Heart left ventricle (tissue), 13 donors: ENCODE measurements at regions not wholly inside any gene's neighbourhood (a gene's known extent, or its start where the extent isn't known, plus 50 kb on each side); places are given as distances from the start of the nearest gene placed in this dataset.

Experiments used
- CTCF ChIP-seq, 12 donors: fragments of 200-600 bp; sonication (generic) in 4 of 12; IDR thresholded peaks; one replicate each; pipeline versions ENCODE4 v1.5.0 to v1.8.0; 2018 to 2022; ENCODE audit warnings: antibody characterized with exemption in 12 of 12, mild to moderate bottlenecking in 5 of 12
- POLR2A ChIP-seq, 2 donors: fragments of 450-650 bp; IDR thresholded peaks; one replicate each; pipeline ENCODE4 v1.6.1; 2017; ENCODE audit warnings: antibody characterized with exemption in 2 of 2, mild to moderate bottlenecking in 2 of 2, moderate library complexity in 2 of 2
- donor health status: ischemic (EF 13 %, LVEDD 7.1; RV severe dilation, severe dysfunction).
- donor health status: DM: no; HTN: yes; CAD: no.
- donor health status: DM: no; HTN: no; CAD: no.
- donor health status: ischemic (EF 25% LVEDD 6.9; RV normal size, moderate dysfunction).
- donor health status: ischemic (EF 25% LVEDD 5.7; RV mildly dilated, moderate dysfunction).
- donor health status: ischemic (EF 35%, LVEDD 5.7; RV mildly dilated, moderate dysfunction).
- donor health status: nonischemic (EF 11% LVEDD 7.7; RV severe dilation, severe dysfunction).
- donor health status: DM: yes; HTN: yes; CAD: no.
- donor health status: PGD.
- donor health status: ischemic (EF 29% LVEDD 5.4; RV normal size, mild dysfunction).
- donor health status: nonischemic (EF 23%, LVEDD 6.1; RV moderate dilation, normal function).

DNA sequence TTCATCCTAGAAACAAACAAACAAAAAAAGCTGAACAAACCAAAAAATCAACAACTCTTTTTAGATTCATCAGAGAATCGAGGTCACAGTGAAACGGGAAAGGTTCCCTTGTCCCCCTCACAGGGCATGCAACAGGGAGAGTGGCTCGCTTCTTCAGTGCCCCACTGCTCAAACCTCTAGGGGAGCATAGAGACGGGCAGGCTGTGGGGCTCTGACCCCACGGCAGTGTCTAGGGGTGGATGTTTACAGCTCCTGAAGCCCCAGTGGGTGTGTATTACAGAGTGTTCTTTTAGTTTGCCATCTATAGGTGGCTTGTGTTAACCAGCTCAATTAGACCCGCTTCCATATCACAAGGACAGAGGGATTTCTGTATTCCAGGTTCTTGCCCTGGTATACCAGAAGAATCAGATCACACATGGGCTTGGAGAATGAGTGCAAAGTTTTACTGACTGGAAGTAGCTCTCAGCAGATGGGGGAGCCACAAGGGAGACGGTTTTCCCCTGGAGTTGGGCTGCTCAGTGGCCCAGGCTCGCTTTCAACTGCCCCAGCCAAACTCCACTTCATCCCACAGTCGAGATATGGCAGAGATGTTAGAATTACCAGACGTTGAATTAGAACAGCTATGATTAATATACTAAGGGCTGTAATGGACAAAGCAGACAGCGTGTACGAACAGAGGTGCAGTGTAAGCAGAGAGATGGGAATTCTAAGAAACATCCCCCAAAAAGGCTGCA is 192.6 kb upstream of the CST7 start:
- no peak for TF ChIP-seq CTCF (IDR thresholded peaks at IDR 0.05)
- no peak for TF ChIP-seq POLR2A (IDR thresholded peaks at IDR 0.05)
